C1 segment of cervical spinal cord (tissue), 14 donors: ENCODE measurements at regions not wholly inside any gene's neighbourhood (a gene's known extent, or its start where the extent isn't known, plus 50 kb on each side); places are given as distances from the start of the nearest gene placed in this dataset.
"Not testable (repeated sequence)": the region's sequence is repeated elsewhere in the genome, so short reads cannot be mapped to it uniquely, and the experiment has no call there.

Experiments
- DNase-seq, 14 donors: peaks; one replicate each; lab custom pipeline; 2025; lab: John Stamatoyannopoulos, UW

- no peak for DNase-seq
Measured at GRCh38 chr6:132054525-132054924, 103.4 kb upstream of the CCN2 start.

GRCh38 chr6:132053511-132053910 lies 102.3 kb upstream of the CCN2 start:
- no peak for DNase-seq

GRCh38 chr6:132052096-132052495 lies 100.9 kb upstream of the CCN2 start:
- DNase-seq, result no peak

- DNase-seq, result no peak
Measured at GRCh38 chr6:132045877-132046276, 94.7 kb upstream of the CCN2 start.

GRCh38 chr6:132043148-132043547 lies 92.0 kb upstream of the CCN2 start:
- DNase-seq, result no peak

GRCh38 chr6:132041706-132042105 lies 90.5 kb upstream of the CCN2 start:
- no peak for DNase-seq

GRCh38 chr6:132028029-132028428 lies 76.9 kb upstream of the CCN2 start:
- DNase-seq, result no peak

- no peak for DNase-seq
Measured at GRCh38 chr6:132025468-132025867, 74.3 kb upstream of the CCN2 start.

- no peak for DNase-seq
Measured at GRCh38 chr6:132023490-132023889, 72.3 kb upstream of the CCN2 start.

GRCh38 chr6:132021552-132022375 lies 70.6 kb upstream of the CCN2 start:
- DNase-seq, result no peak

GRCh38 chr6:132020918-132021317 lies 69.7 kb upstream of the CCN2 start:
- not testable (repeated sequence) for DNase-seq

- peak in 1 of 14 donors; percentile 43 for DNase-seq
Measured at GRCh38 chr6:132020138-132020581, 69.0 kb upstream of the CCN2 start.

- DNase-seq, result no peak
Measured at GRCh38 chr6:132019586-132019985, 68.4 kb upstream of the CCN2 start.

- no peak for DNase-seq
Measured at GRCh38 chr6:132017942-132018341, 66.8 kb upstream of the CCN2 start.

- no peak for DNase-seq
Measured at GRCh38 chr6:132016396-132016795, 65.2 kb upstream of the CCN2 start.

- DNase-seq, result no peak
Measured at GRCh38 chr6:132011582-132011981, 60.4 kb upstream of the CCN2 start.

GRCh38 chr6:132009175-132009574 lies 58.0 kb upstream of the CCN2 start:
- no peak for DNase-seq

- no peak for DNase-seq
Measured at GRCh38 chr6:132007474-132008190, 56.5 kb upstream of the CCN2 start.

- no peak for DNase-seq
Measured at GRCh38 chr6:132005178-132005577, 54.0 kb upstream of the CCN2 start.

GRCh38 chr6:132004668-132005067 lies 53.5 kb upstream of the CCN2 start:
- no peak for DNase-seq

- no peak for DNase-seq
Measured at GRCh38 chr6:132003516-132004178, 52.5 kb upstream of the CCN2 start.
